BJ (cell line): ENCODE measurements at regions not wholly inside any gene's neighbourhood (a gene's known extent, or its start where the extent isn't known, plus 50 kb on each side); places are given as distances from the start of the nearest gene placed in this dataset.

Experiments
- CTCF ChIA-PET: fragments of 350-600 bp; formaldehyde crosslinking; extraction: SDS; loops from one replicate; lab custom pipeline; 2021; ENCODE audit warnings: antibody characterized with exemption, inconsistent platforms; lab: Yijun Ruan, JAX
- POLR2A ChIA-PET: fragments of 300-600 bp; sonication (Branson Sonifier 250); formaldehyde crosslinking; extraction: SDS; loops from one replicate; lab custom pipeline; 2021; ENCODE audit warnings: antibody characterized with exemption; lab: Charles Lee
- DNase-seq: peaks from one replicate; pipeline ENCODE4 v3.0.0-alpha.2; 2011; ENCODE audit warnings: low read depth
- H3K27me3 ChIP-seq: 2 replicates; pipeline ENCODE4 v1.6.0; 2011; ENCODE audit warnings: low read length; ENCODE audit not compliant: control insufficient read depth, insufficient read depth
- H3K36me3 ChIP-seq: 2 replicates; pipeline ENCODE4 v1.5.1; 2011; ENCODE audit warnings: low read length; ENCODE audit not compliant: control insufficient read depth, insufficient read depth
- H3K4me3 ChIP-seq: 2 replicates; pipeline ENCODE4 v1.5.1; 2011; ENCODE audit warnings: low read depth, mild to moderate bottlenecking, control low read depth, low read length
- CTCF ChIP-seq: IDR thresholded peaks from 2 replicates; pipeline ENCODE4 v1.5.1; 2011; ENCODE audit warnings: low read depth, mild to moderate bottlenecking, control low read depth, inconsistent platforms, low read length, moderate library complexity; ENCODE audit not compliant: insufficient read depth

- ChIA-PET POLR2A (no interaction called here), CTCF (no interaction called here)
- no peak for DNase-seq
- H3K36me3 ChIP-seq: no peaks in the 10 kb centered on the region
- TF ChIP-seq CTCF: no peak
- H3K27me3 ChIP-seq: no peaks in the 10 kb centered on the region
- H3K4me3 ChIP-seq: no peak overlapping the region
Measured at GRCh38 chr4:23365871-23366556, 523.8 kb downstream of the PPARGC1A start.

- TF ChIP-seq CTCF: no peak
- DNase-seq: no peak
- Histone ChIP-seq H3K4me3 (no peak overlapping the region), H3K27me3 (no peaks in the 10 kb centered on the region), H3K36me3 (no peaks in the 10 kb centered on the region)
- ChIA-PET CTCF (no interaction called here), POLR2A (no interaction called here)
Measured at GRCh38 chr4:23365086-23365485, 524.8 kb downstream of the PPARGC1A start.

GRCh38 chr4:23364167-23364566 is 525.7 kb downstream of the PPARGC1A start:
- POLR2A ChIA-PET: no interaction called here

GRCh38 chr4:23361453-23361852 is 528.4 kb downstream of the PPARGC1A start:
- CTCF ChIA-PET: no interaction called here
- no peaks in the 10 kb centered on the region for H3K27me3 ChIP-seq
- H3K36me3 ChIP-seq: no peaks in the 10 kb centered on the region
- no peak overlapping the region for H3K4me3 ChIP-seq
- no peak for DNase-seq
- TF ChIP-seq CTCF: no peak
- POLR2A ChIA-PET: no interaction called here

More at GRCh38 chr4:23364167-23364566, 525.7 kb downstream of the PPARGC1A start:
- DNase-seq: no peak
- H3K4me3 ChIP-seq: no peak overlapping the region
- CTCF ChIA-PET: no interaction called here
- no peaks in the 10 kb centered on the region for H3K27me3 ChIP-seq
- H3K36me3 ChIP-seq: no peaks in the 10 kb centered on the region
- no peak for TF ChIP-seq CTCF

GRCh38 chr4:23360718-23361117 is 529.1 kb downstream of the PPARGC1A start:
- ChIA-PET POLR2A (no interaction called here), CTCF (no interaction called here)
- Histone ChIP-seq H3K27me3 (no peaks in the 10 kb centered on the region), H3K36me3 (no peaks in the 10 kb centered on the region), H3K4me3 (no peak overlapping the region)
- TF ChIP-seq CTCF: no peak
- no peak for DNase-seq
